Kidney epithelial cell (primary cell): ENCODE measurements at regions not wholly inside any gene's neighbourhood (a gene's known extent, or its start where the extent isn't known, plus 50 kb on each side); places are given as distances from the start of the nearest gene placed in this dataset.

ENCODE experiments used
- DNase-seq: peaks from one replicate; pipeline ENCODE4 v3.0.0-alpha.2; 2010; ENCODE audit warnings: low read depth
- H3K27me3 ChIP-seq: 2 replicates; pipeline ENCODE4 v1.6.0; 2011; ENCODE audit warnings: low read length; ENCODE audit not compliant: control insufficient read depth, insufficient read depth
- H3K36me3 ChIP-seq: 2 replicates; pipeline ENCODE4 v1.5.1; 2011; ENCODE audit warnings: low read length; ENCODE audit not compliant: control insufficient read depth, insufficient read depth
- H3K4me3 ChIP-seq: 2 replicates; pipeline ENCODE4 v1.5.1; 2011; ENCODE audit warnings: low read depth, mild to moderate bottlenecking, control low read depth, low read length
- TF ChIP-seq, protein P1 (sequence below): IDR thresholded peaks from 2 replicates; pipeline ENCODE4 v1.5.1; 2011; ENCODE audit warnings: mild to moderate bottlenecking, moderate library complexity, low read length, control low read depth, inconsistent platforms; ENCODE audit not compliant: insufficient read depth, poor library complexity, severe bottlenecking

GRCh38 chr6:67976486-67976885 lies 658.6 kb upstream of the ADGRB3 start:
- no peak for DNase-seq
- TF ChIP-seq, protein P1, sequence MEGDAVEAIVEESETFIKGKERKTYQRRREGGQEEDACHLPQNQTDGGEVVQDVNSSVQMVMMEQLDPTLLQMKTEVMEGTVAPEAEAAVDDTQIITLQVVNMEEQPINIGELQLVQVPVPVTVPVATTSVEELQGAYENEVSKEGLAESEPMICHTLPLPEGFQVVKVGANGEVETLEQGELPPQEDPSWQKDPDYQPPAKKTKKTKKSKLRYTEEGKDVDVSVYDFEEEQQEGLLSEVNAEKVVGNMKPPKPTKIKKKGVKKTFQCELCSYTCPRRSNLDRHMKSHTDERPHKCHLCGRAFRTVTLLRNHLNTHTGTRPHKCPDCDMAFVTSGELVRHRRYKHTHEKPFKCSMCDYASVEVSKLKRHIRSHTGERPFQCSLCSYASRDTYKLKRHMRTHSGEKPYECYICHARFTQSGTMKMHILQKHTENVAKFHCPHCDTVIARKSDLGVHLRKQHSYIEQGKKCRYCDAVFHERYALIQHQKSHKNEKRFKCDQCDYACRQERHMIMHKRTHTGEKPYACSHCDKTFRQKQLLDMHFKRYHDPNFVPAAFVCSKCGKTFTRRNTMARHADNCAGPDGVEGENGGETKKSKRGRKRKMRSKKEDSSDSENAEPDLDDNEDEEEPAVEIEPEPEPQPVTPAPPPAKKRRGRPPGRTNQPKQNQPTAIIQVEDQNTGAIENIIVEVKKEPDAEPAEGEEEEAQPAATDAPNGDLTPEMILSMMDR, result no peak
- no peaks in the 10 kb centered on the region for H3K36me3 ChIP-seq
- H3K27me3 ChIP-seq, result no peaks in the 10 kb centered on the region
- no peak overlapping the region for H3K4me3 ChIP-seq

DNA sequence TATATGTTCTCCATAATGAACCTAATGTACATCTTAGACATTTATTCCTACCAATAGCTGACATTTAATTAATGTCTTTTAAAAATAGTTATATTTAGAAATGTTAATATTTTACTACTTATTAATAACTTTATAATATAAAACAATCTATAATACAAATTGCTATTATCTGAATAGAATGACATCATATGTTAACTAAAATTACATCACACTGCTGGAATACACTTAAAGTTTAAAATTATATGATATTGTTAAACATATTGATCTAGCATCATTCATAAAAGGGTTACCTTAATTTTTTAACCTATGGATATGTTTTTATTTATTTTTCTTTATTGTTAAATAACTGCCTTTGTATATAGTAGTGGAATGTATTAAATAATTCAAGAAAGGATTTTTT lies 660.2 kb upstream of the ADGRB3 start:
- TF ChIP-seq, protein P1, result no peak
- no peak for DNase-seq
- H3K27me3 ChIP-seq, result no peaks in the 10 kb centered on the region

GRCh38 chr6:67971812-67972211 lies 663.3 kb upstream of the ADGRB3 start:
- H3K36me3 ChIP-seq, result no peaks in the 10 kb centered on the region
- DNase-seq, result no peak
- TF ChIP-seq, protein P1, result no peak
- no peaks in the 10 kb centered on the region for H3K27me3 ChIP-seq
- H3K4me3 ChIP-seq, result no peak overlapping the region

More for the DNA sequence above, 660.2 kb upstream of the ADGRB3 start:
- Histone ChIP-seq H3K36me3 (no peaks in the 10 kb centered on the region), H3K4me3 (no peak overlapping the region)

DNA sequence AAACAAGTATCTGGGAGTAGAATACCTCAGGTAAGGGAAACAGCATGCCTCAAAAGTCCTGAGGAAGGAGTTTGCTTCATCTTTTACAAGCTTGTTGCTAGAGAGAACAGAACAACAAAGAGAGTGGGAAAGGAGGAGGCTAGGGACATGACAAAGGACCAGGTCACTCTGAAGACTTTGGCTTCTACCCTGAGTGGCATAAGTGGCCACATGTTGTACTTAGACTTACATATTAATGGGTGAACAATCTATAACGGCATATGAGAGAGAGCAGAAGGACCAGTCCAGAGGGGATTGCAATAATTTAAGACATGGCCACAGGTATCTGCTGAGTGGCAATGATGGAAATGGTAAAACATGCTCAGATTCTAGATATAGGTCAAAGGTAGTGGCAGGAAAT lies 668.3 kb upstream of the ADGRB3 start:
- TF ChIP-seq, protein P1, result no peak
- Histone ChIP-seq H3K4me3 (no peak overlapping the region), H3K27me3 (no peaks in the 10 kb centered on the region), H3K36me3 (no peaks in the 10 kb centered on the region)
- no peak for DNase-seq

DNA sequence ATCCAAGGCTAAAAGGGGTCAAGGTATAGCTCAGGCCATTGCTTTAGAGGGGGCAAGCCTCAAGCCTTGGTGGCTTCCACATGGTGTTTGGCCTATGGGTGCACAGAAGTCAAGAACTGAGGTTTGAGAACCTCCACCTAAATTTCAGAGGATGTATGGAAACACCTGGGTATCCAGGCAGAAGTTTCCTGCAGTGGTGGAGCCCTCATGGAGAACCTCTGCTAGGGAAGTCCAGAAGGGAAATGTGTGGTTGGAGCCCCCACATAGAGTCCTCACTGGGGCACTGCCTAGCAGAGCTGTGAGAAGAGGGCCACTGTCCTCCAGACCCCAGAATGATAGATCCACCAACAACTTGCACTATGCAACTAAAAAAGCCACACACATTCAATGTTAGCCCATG lies 678.7 kb upstream of the ADGRB3 start:
- TF ChIP-seq, protein P1, result no peak
- H3K4me3 ChIP-seq, result no peak overlapping the region
- H3K36me3 ChIP-seq, result no peaks in the 10 kb centered on the region
- no peaks in the 10 kb centered on the region for H3K27me3 ChIP-seq
- no peak for DNase-seq

GRCh38 chr6:67952948-67953347 lies 682.1 kb upstream of the ADGRB3 start:
- H3K4me3 ChIP-seq, result no peak overlapping the region
- no peak for DNase-seq
- TF ChIP-seq, protein P1, result no peak
- H3K36me3 ChIP-seq, result no peaks in the 10 kb centered on the region
- H3K27me3 ChIP-seq, result no peaks in the 10 kb centered on the region
